Bronchial epithelial cell (primary cell): ENCODE measurements at regions not wholly inside any gene's neighbourhood (a gene's known extent, or its start where the extent isn't known, plus 50 kb on each side); places are given as distances from the start of the nearest gene placed in this dataset.

Experiments used
- DNase-seq: peaks from one replicate; pipeline ENCODE4 v3.0.0-alpha.2; 2010; ENCODE audit warnings: low read depth
- FAIRE-seq: peaks from 2 replicates; lab custom pipeline; 2011; peaks lifted over from hg19 to GRCh38; lab: Jason Lieb, UNC
- H3K27me3 ChIP-seq: 2 replicates; pipeline ENCODE4 v1.5.1; 2011; ENCODE audit warnings: low read length; ENCODE audit not compliant: control insufficient read depth, insufficient read depth
- H3K36me3 ChIP-seq: 2 replicates; pipeline ENCODE4 v1.5.1; 2011; ENCODE audit warnings: low read length; ENCODE audit not compliant: control insufficient read depth, insufficient read depth
- H3K4me3 ChIP-seq: 2 replicates; pipeline ENCODE4 v1.5.1; 2011; ENCODE audit warnings: mild to moderate bottlenecking, low read depth, low read length, control low read depth
- TF ChIP-seq, protein P1 (sequence below): IDR thresholded peaks from 2 replicates; pipeline ENCODE4 v1.5.1; 2011; ENCODE audit warnings: mild to moderate bottlenecking, moderate library complexity, low read length, control low read depth, inconsistent platforms; ENCODE audit not compliant: insufficient read depth, severe bottlenecking

- Histone ChIP-seq H3K4me3 (no peak overlapping the region), H3K27me3 (no peaks in the 10 kb centered on the region), H3K36me3 (no peaks in the 10 kb centered on the region)
- DNase-seq, result no peak
- TF ChIP-seq, protein P1, sequence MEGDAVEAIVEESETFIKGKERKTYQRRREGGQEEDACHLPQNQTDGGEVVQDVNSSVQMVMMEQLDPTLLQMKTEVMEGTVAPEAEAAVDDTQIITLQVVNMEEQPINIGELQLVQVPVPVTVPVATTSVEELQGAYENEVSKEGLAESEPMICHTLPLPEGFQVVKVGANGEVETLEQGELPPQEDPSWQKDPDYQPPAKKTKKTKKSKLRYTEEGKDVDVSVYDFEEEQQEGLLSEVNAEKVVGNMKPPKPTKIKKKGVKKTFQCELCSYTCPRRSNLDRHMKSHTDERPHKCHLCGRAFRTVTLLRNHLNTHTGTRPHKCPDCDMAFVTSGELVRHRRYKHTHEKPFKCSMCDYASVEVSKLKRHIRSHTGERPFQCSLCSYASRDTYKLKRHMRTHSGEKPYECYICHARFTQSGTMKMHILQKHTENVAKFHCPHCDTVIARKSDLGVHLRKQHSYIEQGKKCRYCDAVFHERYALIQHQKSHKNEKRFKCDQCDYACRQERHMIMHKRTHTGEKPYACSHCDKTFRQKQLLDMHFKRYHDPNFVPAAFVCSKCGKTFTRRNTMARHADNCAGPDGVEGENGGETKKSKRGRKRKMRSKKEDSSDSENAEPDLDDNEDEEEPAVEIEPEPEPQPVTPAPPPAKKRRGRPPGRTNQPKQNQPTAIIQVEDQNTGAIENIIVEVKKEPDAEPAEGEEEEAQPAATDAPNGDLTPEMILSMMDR, result no peak
- FAIRE-seq, result no peak
Measured at GRCh38 chr3:168292296-168292695, 196.6 kb upstream of the GOLIM4 start.

DNA sequence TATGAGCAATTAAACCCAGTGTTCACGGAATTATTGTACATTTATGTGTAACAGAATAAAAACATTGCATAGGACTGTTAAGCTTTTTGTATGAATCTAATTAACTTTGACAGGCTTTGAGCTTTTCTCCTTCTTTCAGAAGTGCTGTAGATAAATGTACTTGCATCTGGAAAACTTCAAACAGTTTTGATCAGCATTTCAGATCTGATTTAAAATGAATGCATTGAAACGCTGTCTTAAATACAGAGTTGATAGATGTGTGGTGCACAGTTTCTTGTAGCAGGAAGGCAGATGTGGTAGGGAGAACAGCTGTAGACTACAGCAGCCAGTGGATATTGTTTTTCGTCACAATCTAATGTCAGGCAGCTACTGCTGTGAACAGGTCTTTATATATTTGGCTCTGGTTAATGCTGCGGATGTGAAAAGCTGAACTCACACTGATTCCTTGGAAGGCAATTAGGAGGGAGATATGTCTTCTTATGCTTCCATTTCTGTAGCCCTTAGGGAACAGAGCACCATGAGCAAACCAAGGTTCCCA, 193.8 kb upstream of the GOLIM4 start:
- Histone ChIP-seq H3K36me3 (no peaks in the 10 kb centered on the region), H3K4me3 (no peak overlapping the region), H3K27me3 (no peaks in the 10 kb centered on the region)
- DNase-seq (no peak), FAIRE-seq (no peak)
- TF ChIP-seq, protein P1, result no peak

- Histone ChIP-seq H3K27me3 (no peaks in the 10 kb centered on the region), H3K36me3 (no peaks in the 10 kb centered on the region), H3K4me3 (no peak overlapping the region)
- TF ChIP-seq, protein P1, result no peak
- FAIRE-seq, result no peak
- DNase-seq, result no peak
Measured at GRCh38 chr3:168288511-168289401, 193.0 kb upstream of the GOLIM4 start.

DNA sequence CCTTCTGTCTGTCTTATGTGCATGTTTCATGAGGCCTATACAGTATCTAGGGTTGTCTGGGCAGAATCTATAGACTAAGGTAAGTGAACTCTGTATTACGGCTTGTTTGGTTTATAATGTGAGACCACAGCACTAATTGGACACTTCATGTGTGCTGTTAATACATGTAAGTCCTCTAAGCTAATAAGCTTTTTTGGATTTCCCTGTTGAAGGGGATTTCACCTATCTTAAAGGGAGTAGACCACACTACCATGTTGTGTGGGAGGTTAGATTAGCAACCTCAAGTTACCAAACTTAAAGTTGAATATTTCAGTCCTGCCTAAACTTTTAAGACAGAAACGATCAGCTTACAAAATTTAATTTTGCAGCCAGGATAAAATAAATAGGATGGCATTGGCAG, 189.8 kb upstream of the GOLIM4 start:
- no peak for FAIRE-seq
- H3K36me3 ChIP-seq, result no peaks in the 10 kb centered on the region
- DNase-seq, result no peak
- TF ChIP-seq, protein P1, result no peak
- no peak overlapping the region for H3K4me3 ChIP-seq
- no peaks in the 10 kb centered on the region for H3K27me3 ChIP-seq

DNA sequence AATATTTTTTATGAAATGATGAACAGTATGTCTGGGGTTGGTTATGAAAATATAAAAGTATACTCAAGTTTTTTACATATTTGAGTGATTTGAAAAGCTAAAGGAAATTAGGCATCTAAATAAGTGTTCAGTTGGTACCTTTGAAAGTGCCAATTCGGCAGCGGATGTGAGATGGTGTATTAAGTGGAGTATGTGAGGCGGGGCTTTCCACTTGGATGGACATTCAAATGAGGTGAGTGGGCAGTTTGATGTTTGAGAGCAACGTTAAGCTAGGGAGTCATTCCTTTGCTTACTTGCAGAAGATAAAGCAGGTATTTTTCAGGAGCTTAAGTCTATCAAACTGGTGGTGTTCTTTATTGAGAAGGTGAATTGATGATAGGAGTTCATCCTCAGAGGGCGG, 189.0 kb upstream of the GOLIM4 start:
- Histone ChIP-seq H3K27me3 (no peaks in the 10 kb centered on the region), H3K4me3 (no peak overlapping the region), H3K36me3 (no peaks in the 10 kb centered on the region)
- TF ChIP-seq, protein P1, result no peak
- FAIRE-seq (no peak), DNase-seq (no peak)
